ENCODE measurements at regions not wholly inside any gene's neighbourhood (a gene's known extent, or its start where the extent isn't known, plus 50 kb on each side); places are given as distances from the start of the nearest gene placed in this dataset.

- no peak for TF ChIP-seq CTCF (IDR thresholded peaks at IDR 0.05; ENCODE audit: poor library complexity, severe bottlenecking)
- no peak for TF ChIP-seq EP300 (conservative IDR thresholded peaks at IDR 0.05; ENCODE audit: poor library complexity, severe bottlenecking)
- no peak for TF ChIP-seq EZH2 (IDR thresholded peaks at IDR 0.05; ENCODE audit: borderline replicate concordance, insufficient read depth, low read length, poor library complexity, severe bottlenecking)
- TF ChIP-seq MXI1 (conservative IDR thresholded peaks at IDR 0.05; ENCODE audit: poor library complexity, severe bottlenecking): no peak
- TF ChIP-seq POLR2AphosphoS5 (IDR thresholded peaks at IDR 0.05): no peak
These were observed 716.2 kb downstream of the DIPK2A start for GRCh38 chr3:144687862-144688261.
